Glutamatergic neuron (in vitro differentiated cells): ENCODE measurements at regions not wholly inside any gene's neighbourhood (a gene's known extent, or its start where the extent isn't known, plus 50 kb on each side); places are given as distances from the start of the nearest gene placed in this dataset.

Experiments used
- DNase-seq: peaks from one replicate; pipeline ENCODE4 v3.0.0; 2022
- H3K27ac Mint-ChIP-seq: one replicate; pipeline ENCODE4 v1.8.0; 2020; ENCODE audit warnings: mild to moderate bottlenecking, mixed read lengths, inconsistent platforms; ENCODE audit not compliant: unreplicated experiment
- H3K27me3 Mint-ChIP-seq: one replicate; pipeline ENCODE4 v1.8.0; 2020; ENCODE audit warnings: mild to moderate bottlenecking, moderate library complexity, mixed read lengths, inconsistent platforms; ENCODE audit not compliant: unreplicated experiment
- H3K36me3 Mint-ChIP-seq: one replicate; pipeline ENCODE4 v1.8.0; 2020; ENCODE audit warnings: mild to moderate bottlenecking, mixed read lengths, inconsistent platforms; ENCODE audit not compliant: unreplicated experiment
- H3K4me1 Mint-ChIP-seq: one replicate; pipeline ENCODE4 v1.8.0; 2020; ENCODE audit warnings: mild to moderate bottlenecking, low read depth, mixed read lengths, inconsistent platforms; ENCODE audit not compliant: unreplicated experiment
- H3K4me3 Mint-ChIP-seq: one replicate; pipeline ENCODE4 v1.8.0; 2020; ENCODE audit warnings: mild to moderate bottlenecking, mixed read lengths, inconsistent platforms; ENCODE audit not compliant: unreplicated experiment
- H3K9me3 Mint-ChIP-seq: one replicate; pipeline ENCODE4 v1.8.0; 2020; ENCODE audit warnings: mild to moderate bottlenecking, moderate library complexity, mixed read lengths, inconsistent platforms; ENCODE audit not compliant: unreplicated experiment
- CTCF ChIP-seq: fragments of 200-600 bp; sonication (generic); IDR thresholded peaks from one replicate; pipeline ENCODE4 v1.5.0; 2021; ENCODE audit not compliant: partially characterized antibody, unreplicated experiment

GRCh38 chr18:30103881-30104280 is 938.7 kb downstream of the DSC3 start:
- Mint-ChIP-seq H3K9me3 (no peaks in the 10 kb centered on the region), H3K4me1 (peaks cover 4% of the 10 kb centered on the region), H3K4me3 (no peak overlapping the region), H3K27me3 (no peaks in the 10 kb centered on the region), H3K27ac (no peak overlapping the region), H3K36me3 (no peaks in the 10 kb centered on the region)
- no peak for DNase-seq
- no peak for TF ChIP-seq CTCF

GRCh38 chr18:30096796-30097195 is 945.7 kb downstream of the DSC3 start:
- H3K9me3 Mint-ChIP-seq, result no peaks in the 10 kb centered on the region
- no peak for TF ChIP-seq CTCF
- no peaks in the 10 kb centered on the region for H3K4me1 Mint-ChIP-seq
- H3K4me3 Mint-ChIP-seq, result no peak overlapping the region
- no peak for DNase-seq
- H3K27ac Mint-ChIP-seq, result no peak overlapping the region
- H3K36me3 Mint-ChIP-seq, result no peaks in the 10 kb centered on the region
- no peaks in the 10 kb centered on the region for H3K27me3 Mint-ChIP-seq

GRCh38 chr18:30094556-30094955 is 948.0 kb downstream of the DSC3 start:
- Mint-ChIP-seq H3K9me3 (no peaks in the 10 kb centered on the region), H3K27ac (no peak overlapping the region), H3K4me3 (no peak overlapping the region), H3K36me3 (no peaks in the 10 kb centered on the region), H3K27me3 (no peaks in the 10 kb centered on the region), H3K4me1 (no peaks in the 10 kb centered on the region)
- DNase-seq, result no peak
- no peak for TF ChIP-seq CTCF

GRCh38 chr18:30093376-30093775 is 949.2 kb downstream of the DSC3 start:
- Mint-ChIP-seq H3K27me3 (no peaks in the 10 kb centered on the region), H3K4me1 (no peaks in the 10 kb centered on the region), H3K27ac (no peak overlapping the region), H3K9me3 (no peaks in the 10 kb centered on the region), H3K36me3 (no peaks in the 10 kb centered on the region), H3K4me3 (no peak overlapping the region)
- no peak for DNase-seq
- TF ChIP-seq CTCF, result no peak

- peaks cover 1% of the 10 kb centered on the region for H3K27me3 Mint-ChIP-seq
- H3K27ac Mint-ChIP-seq, result no peak overlapping the region
- H3K4me3 Mint-ChIP-seq, result no peak overlapping the region
- TF ChIP-seq CTCF, result no peak
- H3K4me1 Mint-ChIP-seq, result no peaks in the 10 kb centered on the region
- no peak for DNase-seq
- H3K9me3 Mint-ChIP-seq, result peaks cover 1% of the 10 kb centered on the region
- H3K36me3 Mint-ChIP-seq, result no peaks in the 10 kb centered on the region
Observed at GRCh38 chr18:30088238-30089015, 954.1 kb downstream of the DSC3 start.
